ENCODE measurements at regions not wholly inside any gene's neighbourhood (a gene's known extent, or its start where the extent isn't known, plus 50 kb on each side); places are given as distances from the start of the nearest gene placed in this dataset.

GRCh38 chr11:45440111-45440510 lies 154.0 kb upstream of the SYT13 start:
- H3K9me3 Mint-ChIP-seq, result peaks cover 9% of the 10 kb centered on the region
- H3K36me3 Mint-ChIP-seq, result peaks cover 7% of the 10 kb centered on the region
- peaks cover 3% of the 10 kb centered on the region; the same call in 1 of the 2 replicates for H3K27me3 Mint-ChIP-seq (ENCODE audit: low read depth)
- H3K4me3 Mint-ChIP-seq, result no peak overlapping the region
- ATAC-seq (no peak), DNase-seq (ENCODE audit: low spot score) (no peak)
- ChIA-PET POLR2A (no interaction called here), CTCF (interaction anchor here (1.1 kb wide), 1 partner anchor 332 kb away, joined by 4 read pairs; no protein-coding TSS in a partner anchor)
- TF ChIP-seq CTCF (IDR thresholded peaks at IDR 0.05), result no peak
- no peak for TF ChIP-seq SMAD4 (CRISPR knock-in tag; IDR thresholded peaks at IDR 0.05)
- no peak for TF ChIP-seq SOX15 (CRISPR knock-in tag; IDR thresholded peaks at IDR 0.05)
- TF ChIP-seq, protein P1, sequence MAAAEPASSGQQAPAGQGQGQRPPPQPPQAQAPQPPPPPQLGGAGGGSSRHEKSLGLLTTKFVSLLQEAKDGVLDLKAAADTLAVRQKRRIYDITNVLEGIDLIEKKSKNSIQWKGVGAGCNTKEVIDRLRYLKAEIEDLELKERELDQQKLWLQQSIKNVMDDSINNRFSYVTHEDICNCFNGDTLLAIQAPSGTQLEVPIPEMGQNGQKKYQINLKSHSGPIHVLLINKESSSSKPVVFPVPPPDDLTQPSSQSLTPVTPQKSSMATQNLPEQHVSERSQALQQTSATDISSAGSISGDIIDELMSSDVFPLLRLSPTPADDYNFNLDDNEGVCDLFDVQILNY (CRISPR knock-in tag; IDR thresholded peaks at IDR 0.05), result no peak
- no peak for TF ChIP-seq MYBL2 (CRISPR knock-in tag; IDR thresholded peaks at IDR 0.05)
- no peak for TF ChIP-seq USF1 (CRISPR knock-in tag; IDR thresholded peaks at IDR 0.05)
- no peak for TF ChIP-seq FOXJ3 (CRISPR knock-in tag; IDR thresholded peaks at IDR 0.05; ENCODE audit: borderline replicate concordance)
- no peak for TF ChIP-seq TCF7 (CRISPR knock-in tag; IDR thresholded peaks at IDR 0.05; ENCODE audit: low read depth)
- TF ChIP-seq NR1H2 (CRISPR knock-in tag; IDR thresholded peaks at IDR 0.05), result no peak
- TF ChIP-seq ERG (CRISPR knock-in tag; IDR thresholded peaks at IDR 0.05), result no peak
- no peak for TF ChIP-seq RELA (CRISPR knock-in tag; IDR thresholded peaks at IDR 0.05; ENCODE audit: borderline replicate concordance)
- TF ChIP-seq, protein P2, sequence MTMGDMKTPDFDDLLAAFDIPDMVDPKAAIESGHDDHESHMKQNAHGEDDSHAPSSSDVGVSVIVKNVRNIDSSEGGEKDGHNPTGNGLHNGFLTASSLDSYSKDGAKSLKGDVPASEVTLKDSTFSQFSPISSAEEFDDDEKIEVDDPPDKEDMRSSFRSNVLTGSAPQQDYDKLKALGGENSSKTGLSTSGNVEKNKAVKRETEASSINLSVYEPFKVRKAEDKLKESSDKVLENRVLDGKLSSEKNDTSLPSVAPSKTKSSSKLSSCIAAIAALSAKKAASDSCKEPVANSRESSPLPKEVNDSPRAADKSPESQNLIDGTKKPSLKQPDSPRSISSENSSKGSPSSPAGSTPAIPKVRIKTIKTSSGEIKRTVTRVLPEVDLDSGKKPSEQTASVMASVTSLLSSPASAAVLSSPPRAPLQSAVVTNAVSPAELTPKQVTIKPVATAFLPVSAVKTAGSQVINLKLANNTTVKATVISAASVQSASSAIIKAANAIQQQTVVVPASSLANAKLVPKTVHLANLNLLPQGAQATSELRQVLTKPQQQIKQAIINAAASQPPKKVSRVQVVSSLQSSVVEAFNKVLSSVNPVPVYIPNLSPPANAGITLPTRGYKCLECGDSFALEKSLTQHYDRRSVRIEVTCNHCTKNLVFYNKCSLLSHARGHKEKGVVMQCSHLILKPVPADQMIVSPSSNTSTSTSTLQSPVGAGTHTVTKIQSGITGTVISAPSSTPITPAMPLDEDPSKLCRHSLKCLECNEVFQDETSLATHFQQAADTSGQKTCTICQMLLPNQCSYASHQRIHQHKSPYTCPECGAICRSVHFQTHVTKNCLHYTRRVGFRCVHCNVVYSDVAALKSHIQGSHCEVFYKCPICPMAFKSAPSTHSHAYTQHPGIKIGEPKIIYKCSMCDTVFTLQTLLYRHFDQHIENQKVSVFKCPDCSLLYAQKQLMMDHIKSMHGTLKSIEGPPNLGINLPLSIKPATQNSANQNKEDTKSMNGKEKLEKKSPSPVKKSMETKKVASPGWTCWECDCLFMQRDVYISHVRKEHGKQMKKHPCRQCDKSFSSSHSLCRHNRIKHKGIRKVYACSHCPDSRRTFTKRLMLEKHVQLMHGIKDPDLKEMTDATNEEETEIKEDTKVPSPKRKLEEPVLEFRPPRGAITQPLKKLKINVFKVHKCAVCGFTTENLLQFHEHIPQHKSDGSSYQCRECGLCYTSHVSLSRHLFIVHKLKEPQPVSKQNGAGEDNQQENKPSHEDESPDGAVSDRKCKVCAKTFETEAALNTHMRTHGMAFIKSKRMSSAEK (CRISPR knock-in tag; IDR thresholded peaks at IDR 0.05; ENCODE audit: borderline replicate concordance), result no peak
- H3K27ac Mint-ChIP-seq, result no peak overlapping the region
- peaks cover 2% of the 10 kb centered on the region for H3K4me1 Mint-ChIP-seq

DNA sequence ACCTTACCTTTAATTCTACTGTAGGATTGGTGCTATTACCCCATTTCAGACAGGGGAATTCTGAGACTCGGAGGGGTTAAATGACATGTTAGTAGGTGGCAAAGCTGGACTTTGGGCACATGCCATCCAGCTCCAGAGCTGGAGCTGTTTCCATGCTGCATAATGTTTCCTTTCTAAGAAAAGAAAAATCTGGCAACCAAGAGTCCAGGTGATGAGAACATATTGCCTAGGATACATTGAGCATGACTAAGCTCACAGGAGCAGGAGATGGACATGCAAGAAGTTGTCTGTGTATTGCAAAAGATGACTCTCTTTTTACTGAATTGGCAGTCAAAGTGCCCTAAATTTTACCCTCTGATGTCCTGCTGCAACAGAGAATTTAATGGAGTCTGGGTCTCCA lies 150.8 kb upstream of the SYT13 start:
- no peak overlapping the region for H3K4me3 Mint-ChIP-seq
- peaks cover 9% of the 10 kb centered on the region for H3K9me3 Mint-ChIP-seq
- H3K4me1 Mint-ChIP-seq, result peaks cover 1% of the 10 kb centered on the region
- peaks cover 3% of the 10 kb centered on the region; the same call in 1 of the 2 replicates for H3K27me3 Mint-ChIP-seq (ENCODE audit: low read depth)
- TF ChIP-seq ZNF512 (CRISPR knock-in tag; IDR thresholded peaks at IDR 0.05; ENCODE audit: borderline replicate concordance) (no peak), NR2C2 (CRISPR knock-in tag; IDR thresholded peaks at IDR 0.05) (no peak), TEAD4 (CRISPR knock-in tag; IDR thresholded peaks at IDR 0.05) (no peak), GTF2I (CRISPR knock-in tag; conservative IDR thresholded peaks at IDR 0.05) (no peak), HMGXB4 (CRISPR knock-in tag; IDR thresholded peaks at IDR 0.05) (no peak), PRRX2 (CRISPR knock-in tag; IDR thresholded peaks at IDR 0.05) (no peak), ZNF121 (CRISPR knock-in tag; IDR thresholded peaks at IDR 0.05) (no peak), ZMAT4 (CRISPR knock-in tag; IDR thresholded peaks at IDR 0.05) (no peak)
- no peak overlapping the region for H3K27ac Mint-ChIP-seq
- ChIA-PET POLR2A (no interaction called here), CTCF (no interaction called here)
- ATAC-seq (no peak), DNase-seq (ENCODE audit: low spot score) (no peak)
- peaks cover 7% of the 10 kb centered on the region for H3K36me3 Mint-ChIP-seq
